ENCODE measurements at regions not wholly inside any gene's neighbourhood (a gene's known extent, or its start where the extent isn't known, plus 50 kb on each side); places are given as distances from the start of the nearest gene placed in this dataset.
A peak's percentile ranks its signal among the peaks of the same experiment; 100 is the strongest.

GRCh38 chr10:58968389-58968755 lies 208.1 kb upstream of the PHYHIPL start:
- Histone ChIP-seq H3K27ac (ENCODE audit: low read length) (peak overlapping the region; percentile 88), H3K4me2 (ENCODE audit: low read length) (peak overlapping the region; percentile 76), H3K9ac (ENCODE audit: low read length) (peak overlapping the region; percentile 71)

GRCh38 chr10:58969576-58969975 lies 206.9 kb upstream of the PHYHIPL start:
- no peaks in the 10 kb centered on the region for H3K9me2 ChIP-seq (ENCODE audit: insufficient read depth, low read length)
- no peak overlapping the region for H3K9ac ChIP-seq (ENCODE audit: low read length)
- no peak overlapping the region for H3K4me2 ChIP-seq (ENCODE audit: low read length)
- no peaks in the 10 kb centered on the region for H3K27me3 ChIP-seq (ENCODE audit: insufficient read depth, low read depth, low read length)
- H3K27ac ChIP-seq (ENCODE audit: low read length), result peak overlapping the region; percentile 88
- no peak overlapping the region for H2AFZ ChIP-seq (ENCODE audit: low read depth, low read length)
- no peak overlapping the region for H3K4me3 ChIP-seq (ENCODE audit: low read length)
- peaks cover 10% of the 10 kb centered on the region for H3F3A ChIP-seq (ENCODE audit: insufficient read depth, low read length, poor library complexity, severe bottlenecking)
- no peaks in the 10 kb centered on the region for H3K79me2 ChIP-seq (replicated peaks; ENCODE audit: insufficient read depth, low read length)
- H4K20me1 ChIP-seq (ENCODE audit: insufficient read depth), result no peaks in the 10 kb centered on the region
- no peaks in the 10 kb centered on the region for H3K9me3 ChIP-seq (ENCODE audit: low read length)
- no peaks in the 10 kb centered on the region for H3K36me3 ChIP-seq (ENCODE audit: insufficient read depth, low read length)
- TF ChIP-seq RAD21 (conservative IDR thresholded peaks at IDR 0.05) (no peak), POLR2AphosphoS5 (IDR thresholded peaks at IDR 0.05) (no peak), TAF1 (IDR thresholded peaks at IDR 0.05; ENCODE audit: low read depth) (no peak), MXI1 (conservative IDR thresholded peaks at IDR 0.05; ENCODE audit: poor library complexity, severe bottlenecking) (no peak), SMC3 (conservative IDR thresholded peaks at IDR 0.05; ENCODE audit: poor library complexity) (no peak), REST (IDR thresholded peaks at IDR 0.05; ENCODE audit: borderline replicate concordance) (no peak), EZH2 (IDR thresholded peaks at IDR 0.05; ENCODE audit: borderline replicate concordance, insufficient read depth, low read length, poor library complexity, severe bottlenecking) (no peak)

More at GRCh38 chr10:58968389-58968755, 208.1 kb upstream of the PHYHIPL start:
- Histone ChIP-seq H3K27me3 (ENCODE audit: insufficient read depth, low read depth, low read length) (no peaks in the 10 kb centered on the region), H3K36me3 (ENCODE audit: insufficient read depth, low read length) (no peaks in the 10 kb centered on the region), H4K20me1 (ENCODE audit: insufficient read depth) (no peaks in the 10 kb centered on the region), H3K9me3 (ENCODE audit: low read length) (no peaks in the 10 kb centered on the region), H2AFZ (ENCODE audit: low read depth, low read length) (peak overlapping the region; percentile 66), H3K4me3 (ENCODE audit: low read length) (peak overlapping the region; percentile 66), H3K9me2 (ENCODE audit: insufficient read depth, low read length) (no peaks in the 10 kb centered on the region), H3F3A (ENCODE audit: insufficient read depth, low read length, poor library complexity, severe bottlenecking) (peaks cover 10% of the 10 kb centered on the region), H3K79me2 (replicated peaks; ENCODE audit: insufficient read depth, low read length) (no peaks in the 10 kb centered on the region)
- no peak for TF ChIP-seq REST (IDR thresholded peaks at IDR 0.05; ENCODE audit: borderline replicate concordance)
- no peak for TF ChIP-seq TAF1 (IDR thresholded peaks at IDR 0.05; ENCODE audit: low read depth)
- no peak for TF ChIP-seq RAD21 (conservative IDR thresholded peaks at IDR 0.05)
- no peak for TF ChIP-seq POLR2AphosphoS5 (IDR thresholded peaks at IDR 0.05)
- TF ChIP-seq EZH2 (IDR thresholded peaks at IDR 0.05; ENCODE audit: borderline replicate concordance, insufficient read depth, low read length, poor library complexity, severe bottlenecking), result no peak
- TF ChIP-seq EP300 (conservative IDR thresholded peaks at IDR 0.05; ENCODE audit: poor library complexity, severe bottlenecking), result no peak
- TF ChIP-seq CTCF (IDR thresholded peaks at IDR 0.05; ENCODE audit: poor library complexity, severe bottlenecking), result no peak
- TF ChIP-seq MXI1 (conservative IDR thresholded peaks at IDR 0.05; ENCODE audit: poor library complexity, severe bottlenecking), result no peak
- TF ChIP-seq SMC3 (conservative IDR thresholded peaks at IDR 0.05; ENCODE audit: poor library complexity), result no peak
